ENCODE measurements at regions not wholly inside any gene's neighbourhood (a gene's known extent, or its start where the extent isn't known, plus 50 kb on each side); places are given as distances from the start of the nearest gene placed in this dataset.

GRCh38 chr15:92288755-92289154 is 104.9 kb upstream of the ST8SIA2 start:
- no peak overlapping the region for H3K4me3 ChIP-seq (ENCODE audit: low read depth in 1 of 2, low read length in 1 of 2)
- no peaks in the 10 kb centered on the region for H3K36me3 ChIP-seq
- no peaks in the 10 kb centered on the region for H3K27me3 ChIP-seq
- H3K9me3 ChIP-seq = no peaks in the 10 kb centered on the region
- TF ChIP-seq CTCF (IDR thresholded peaks at IDR 0.05) = no peak
- no peaks in the 10 kb centered on the region for H3K4me1 ChIP-seq (ENCODE audit: control insufficient read depth in 1 of 2, insufficient read depth in 1 of 2, low read depth in 1 of 2, low read length in 1 of 2)
- H3K27ac ChIP-seq = no peak overlapping the region

GRCh38 chr15:92289733-92290132 is 103.9 kb upstream of the ST8SIA2 start:
- TF ChIP-seq CTCF (IDR thresholded peaks at IDR 0.05) = no peak

GRCh38 chr15:92290359-92290992 is 103.2 kb upstream of the ST8SIA2 start:
- Histone ChIP-seq H3K9me3 (no peaks in the 10 kb centered on the region), H3K4me3 (ENCODE audit: low read depth in 1 of 2, low read length in 1 of 2) (no peak overlapping the region), H3K27me3 (peaks cover 17% of the 10 kb centered on the region), H3K4me1 (ENCODE audit: control insufficient read depth in 1 of 2, insufficient read depth in 1 of 2, low read depth in 1 of 2, low read length in 1 of 2) (no peaks in the 10 kb centered on the region), H3K27ac (no peak overlapping the region), H3K36me3 (no peaks in the 10 kb centered on the region)
- no peak for TF ChIP-seq CTCF (IDR thresholded peaks at IDR 0.05)

More at GRCh38 chr15:92289733-92290132, 103.9 kb upstream of the ST8SIA2 start:
- no peaks in the 10 kb centered on the region for H3K9me3 ChIP-seq
- no peak overlapping the region for H3K27ac ChIP-seq
- H3K4me3 ChIP-seq (ENCODE audit: low read depth in 1 of 2, low read length in 1 of 2) = no peak overlapping the region
- H3K36me3 ChIP-seq = no peaks in the 10 kb centered on the region
- H3K4me1 ChIP-seq (ENCODE audit: control insufficient read depth in 1 of 2, insufficient read depth in 1 of 2, low read depth in 1 of 2, low read length in 1 of 2) = no peaks in the 10 kb centered on the region
- peaks cover 10% of the 10 kb centered on the region for H3K27me3 ChIP-seq

GRCh38 chr15:92291900-92292299 is 101.8 kb upstream of the ST8SIA2 start:
- Histone ChIP-seq H3K36me3 (no peaks in the 10 kb centered on the region), H3K27ac (no peak overlapping the region), H3K4me3 (ENCODE audit: low read depth in 1 of 2, low read length in 1 of 2) (no peak overlapping the region), H3K9me3 (no peaks in the 10 kb centered on the region), H3K4me1 (ENCODE audit: control insufficient read depth in 1 of 2, insufficient read depth in 1 of 2, low read depth in 1 of 2, low read length in 1 of 2) (no peaks in the 10 kb centered on the region), H3K27me3 (peaks cover 18% of the 10 kb centered on the region)
- TF ChIP-seq CTCF (IDR thresholded peaks at IDR 0.05) = no peak

DNA sequence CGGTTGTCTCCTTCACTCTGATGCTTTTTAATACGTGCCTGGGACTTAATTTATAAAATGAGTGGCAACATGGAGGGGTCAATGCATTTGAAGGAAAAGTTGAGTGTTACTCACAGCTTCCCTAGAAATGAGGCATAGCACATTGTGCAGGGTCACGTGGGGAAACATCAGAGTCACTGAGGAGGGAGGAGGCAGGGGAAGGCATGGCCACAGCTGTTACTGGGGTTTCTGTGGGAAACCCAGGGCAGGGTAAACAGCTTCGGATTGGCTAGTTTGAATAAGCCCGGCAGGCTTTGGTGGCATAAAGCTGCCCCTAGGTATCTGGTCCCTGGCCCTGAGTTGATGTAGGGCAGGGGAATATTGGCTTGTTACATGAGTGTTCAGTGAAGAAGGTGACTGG is 98.9 kb upstream of the ST8SIA2 start:
- H3K9me3 ChIP-seq = no peaks in the 10 kb centered on the region
- no peak overlapping the region for H3K4me3 ChIP-seq (ENCODE audit: low read depth in 1 of 2, low read length in 1 of 2)
- no peaks in the 10 kb centered on the region for H3K36me3 ChIP-seq
- no peak overlapping the region for H3K27ac ChIP-seq
- H3K4me1 ChIP-seq (ENCODE audit: control insufficient read depth in 1 of 2, insufficient read depth in 1 of 2, low read depth in 1 of 2, low read length in 1 of 2) = no peaks in the 10 kb centered on the region
- peaks cover 18% of the 10 kb centered on the region for H3K27me3 ChIP-seq
- no peak for TF ChIP-seq CTCF (IDR thresholded peaks at IDR 0.05)
